ENCODE measurements at regions not wholly inside any gene's neighbourhood (a gene's known extent, or its start where the extent isn't known, plus 50 kb on each side); places are given as distances from the start of the nearest gene placed in this dataset.

- no peak for TF ChIP-seq EZH2phosphoT487 (IDR thresholded peaks at IDR 0.05; ENCODE audit: low read depth, severe bottlenecking, unreplicated experiment)
- no peak for TF ChIP-seq CTCF (IDR thresholded peaks at IDR 0.05; ENCODE audit: poor library complexity)
- no peak for TF ChIP-seq EZH2 (IDR thresholded peaks at IDR 0.05; ENCODE audit: borderline replicate concordance)
Measured at GRCh38 chr18:67568166-67568565, 51.6 kb upstream of the DSEL start.

Data from hepatocyte (in vitro differentiated cells).